CD1c-positive myeloid dendritic cell (primary cell): ENCODE measurements at regions not wholly inside any gene's neighbourhood (a gene's known extent, or its start where the extent isn't known, plus 50 kb on each side); places are given as distances from the start of the nearest gene placed in this dataset.
"Not testable (repeated sequence)": the region's sequence is repeated elsewhere in the genome, so short reads cannot be mapped to it uniquely, and the experiment has no call there.

Experiments
- DNase-seq: peaks from one replicate; pipeline ENCODE4 v3.0.0-alpha.2; 2016; ENCODE audit errors: extremely low spot score

- no peak for DNase-seq
Measured at GRCh38 chr10:64023926-64024470, 502.8 kb downstream of the REEP3 start.

- peak; percentile 72 for DNase-seq
Measured at GRCh38 chr10:64033711-64034110, 512.5 kb downstream of the REEP3 start.

- peak; percentile 21 for DNase-seq
Measured at GRCh38 chr10:64036321-64036930, 515.2 kb downstream of the REEP3 start.

DNA sequence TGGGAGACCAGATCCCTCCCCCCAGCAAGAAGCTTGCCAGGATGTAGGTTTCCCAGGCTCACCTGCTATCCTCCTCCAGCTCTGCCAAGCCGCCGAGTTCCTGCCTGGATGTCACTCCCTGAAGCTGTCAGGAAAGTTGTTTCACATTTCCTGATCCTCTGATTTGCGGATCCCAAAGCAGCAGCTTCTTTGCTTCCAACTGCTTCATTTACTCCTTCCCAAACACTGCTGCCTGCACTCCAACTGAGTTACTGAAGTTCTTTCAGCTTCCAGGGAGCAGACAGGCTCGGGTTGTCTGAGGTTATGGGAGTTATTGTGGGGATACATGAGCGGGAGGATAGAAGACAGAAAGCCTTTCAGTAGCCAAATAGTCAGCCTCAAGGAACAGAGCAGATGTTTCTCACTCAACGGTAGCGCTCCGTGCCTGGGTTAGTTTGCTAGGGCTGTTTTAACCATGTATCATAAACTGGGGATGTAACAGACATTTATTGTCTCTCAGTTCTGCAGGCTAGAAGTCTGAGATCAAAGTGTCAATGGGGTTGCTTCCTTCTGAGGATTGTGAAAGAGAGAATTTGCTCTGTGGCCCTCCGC, 516.0 kb downstream of the REEP3 start:
- no peak for DNase-seq

GRCh38 chr10:64038107-64038506, 516.9 kb downstream of the REEP3 start:
- DNase-seq = no peak

- DNase-seq = no peak
Measured at GRCh38 chr10:64039198-64039597, 518.0 kb downstream of the REEP3 start.

- DNase-seq = peak; percentile 49
Measured at GRCh38 chr10:64040781-64041180, 519.6 kb downstream of the REEP3 start.

- DNase-seq = peak; percentile 90
Measured at GRCh38 chr10:64041185-64041988, 520.2 kb downstream of the REEP3 start.

GRCh38 chr10:64041989-64042490, 520.8 kb downstream of the REEP3 start:
- no peak for DNase-seq

DNA sequence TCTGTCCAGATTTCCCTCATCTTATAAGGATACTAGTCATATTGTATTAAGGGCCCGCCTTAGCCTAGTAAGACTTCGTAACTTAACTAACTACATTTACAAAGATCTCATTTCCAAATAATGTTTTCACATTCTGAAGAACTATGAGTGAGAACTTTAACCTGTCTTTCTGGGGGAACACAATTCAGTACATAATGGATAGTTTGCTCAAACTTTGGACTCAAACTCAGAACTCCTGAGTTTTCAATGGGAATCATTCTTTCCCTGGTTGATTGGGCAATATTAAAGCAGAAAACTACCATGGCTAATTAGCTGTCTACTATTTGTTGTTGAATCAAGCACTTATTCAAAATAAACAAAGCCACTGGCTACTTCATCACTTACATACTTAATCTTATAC, 522.9 kb downstream of the REEP3 start:
- no peak for DNase-seq

DNA sequence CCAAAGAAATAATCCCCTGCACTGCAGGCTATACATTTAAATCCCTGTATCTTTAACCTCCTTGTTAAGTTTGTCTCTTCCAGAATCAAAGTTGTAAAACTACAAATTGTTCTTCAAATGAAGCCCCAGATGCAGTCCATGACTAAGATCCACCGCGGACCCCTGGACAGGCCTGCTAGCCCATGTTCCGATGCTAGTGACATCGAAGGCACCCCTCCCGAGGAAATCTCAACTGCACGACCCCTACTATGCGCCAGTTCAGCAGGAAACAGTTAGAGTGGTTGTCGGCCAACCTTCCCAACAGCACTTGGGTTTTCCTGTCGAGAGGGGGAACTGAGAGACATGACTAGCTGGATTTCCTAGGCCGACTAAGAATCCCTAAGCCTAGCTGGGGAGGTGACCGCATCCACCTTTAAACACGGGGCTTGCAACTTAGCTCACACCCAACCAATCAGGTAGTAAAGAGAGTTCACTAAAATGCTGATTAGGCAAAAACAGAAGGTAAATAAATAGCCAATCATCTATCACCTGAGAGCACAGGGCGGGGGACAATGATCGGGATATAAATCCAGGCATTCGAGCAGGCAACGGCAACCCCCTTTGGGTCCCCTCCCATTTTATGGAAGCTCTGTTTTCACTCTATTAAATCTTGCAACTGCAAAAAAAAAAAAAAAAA, 523.9 kb downstream of the REEP3 start:
- not testable (repeated sequence) for DNase-seq

GRCh38 chr10:64054392-64054791, 533.2 kb downstream of the REEP3 start:
- no peak for DNase-seq

DNA sequence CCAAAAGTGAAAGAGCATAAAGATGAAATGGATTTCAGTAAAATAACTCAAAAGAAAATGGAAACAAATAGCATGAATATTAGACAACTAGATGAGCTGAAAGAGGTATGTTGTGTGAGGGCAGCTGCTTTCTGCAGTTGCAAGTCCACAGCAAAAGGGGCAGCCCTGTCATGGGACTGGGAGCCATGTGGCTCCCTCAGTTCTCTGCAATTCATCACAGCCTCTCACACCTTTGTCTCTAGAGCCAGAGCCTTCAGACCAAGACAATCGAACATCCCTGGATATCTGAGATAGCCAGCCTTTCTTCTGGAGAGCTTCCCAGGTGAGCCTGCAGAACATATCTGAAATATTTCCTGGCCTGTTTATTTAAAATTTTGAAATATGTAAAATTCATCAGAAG, 538.7 kb downstream of the REEP3 start:
- no peak for DNase-seq

DNA sequence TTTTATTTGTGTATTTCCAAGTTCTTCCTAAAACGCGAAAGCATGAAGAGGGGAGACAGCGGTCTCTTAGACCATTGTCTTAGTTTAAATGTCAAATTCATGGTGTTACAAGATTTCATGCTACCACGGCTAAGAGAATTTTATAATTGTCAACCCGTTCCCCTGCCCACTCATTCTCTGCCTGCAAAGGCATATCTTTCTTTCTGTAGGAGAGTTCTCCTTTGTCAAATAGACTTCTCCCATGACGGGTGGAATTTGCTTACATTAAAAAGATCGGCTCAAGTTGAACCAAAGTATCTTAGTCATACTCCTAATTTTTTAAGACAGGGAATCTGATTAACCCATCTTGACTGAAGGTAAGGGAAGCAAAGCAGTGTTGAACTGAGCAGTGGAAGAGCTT, 539.2 kb downstream of the REEP3 start:
- DNase-seq = no peak

DNA sequence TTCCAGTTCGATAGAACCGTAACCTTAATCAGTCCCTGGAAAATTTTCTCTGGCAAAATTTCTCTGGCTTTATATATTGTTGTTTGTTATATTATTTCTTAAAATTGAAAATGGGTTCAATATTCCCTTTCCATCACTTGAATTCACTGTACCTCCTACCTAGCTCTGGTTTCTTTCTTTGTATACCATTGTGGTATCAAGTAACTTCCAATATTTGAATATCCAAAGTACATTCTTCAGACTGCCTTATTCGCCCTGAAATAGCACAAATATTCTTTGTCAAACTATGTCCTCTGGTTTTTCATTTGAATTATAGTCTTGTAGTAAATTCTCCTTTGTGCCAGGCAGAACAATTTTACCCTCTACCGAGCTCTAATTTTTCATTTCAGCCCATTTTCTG, 541.6 kb downstream of the REEP3 start:
- DNase-seq = no peak

GRCh38 chr10:64067009-64067606, 545.9 kb downstream of the REEP3 start:
- no peak for DNase-seq

GRCh38 chr10:64067859-64068258, 546.7 kb downstream of the REEP3 start:
- no peak for DNase-seq

- no peak for DNase-seq
Measured at GRCh38 chr10:64070241-64070640, 549.0 kb downstream of the REEP3 start.

DNA sequence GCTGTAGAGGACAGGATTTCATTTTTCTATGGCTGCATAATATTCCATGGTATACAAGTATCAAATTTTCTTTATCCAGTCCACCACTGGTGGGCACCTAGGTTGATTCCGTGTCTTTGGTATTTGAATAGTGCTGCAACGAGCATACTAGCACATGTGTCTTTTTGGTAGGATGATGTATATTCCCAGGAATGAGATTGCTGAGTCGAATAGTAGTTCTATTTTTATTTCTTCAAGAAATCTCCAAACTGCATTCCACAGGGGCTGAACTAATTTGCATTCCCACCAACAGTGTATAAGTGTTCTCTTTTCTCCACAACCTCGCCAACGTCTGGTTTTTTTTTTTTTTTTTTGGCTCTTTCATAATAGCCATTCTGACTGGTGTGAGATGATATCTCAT, 550.0 kb downstream of the REEP3 start:
- DNase-seq = no peak

DNA sequence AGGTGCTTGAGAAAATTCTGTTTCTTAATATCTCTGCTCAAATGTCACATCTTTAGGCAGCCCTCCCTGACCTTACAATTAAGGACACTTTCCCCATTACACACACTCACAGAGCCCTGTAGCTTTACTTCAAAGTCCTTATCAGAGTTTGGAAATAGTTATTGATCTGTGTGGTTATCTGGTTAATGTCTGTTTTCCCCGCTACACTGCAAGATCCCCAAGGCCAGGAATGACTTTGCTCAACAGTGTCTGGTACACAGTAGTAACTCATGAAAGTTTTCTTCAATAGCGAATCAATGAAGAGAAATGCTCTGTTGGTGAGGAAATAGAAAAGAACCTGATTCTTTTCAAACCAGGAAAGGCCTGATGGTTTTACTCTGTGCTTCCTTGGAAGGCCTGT, 554.4 kb downstream of the REEP3 start:
- DNase-seq = no peak

DNA sequence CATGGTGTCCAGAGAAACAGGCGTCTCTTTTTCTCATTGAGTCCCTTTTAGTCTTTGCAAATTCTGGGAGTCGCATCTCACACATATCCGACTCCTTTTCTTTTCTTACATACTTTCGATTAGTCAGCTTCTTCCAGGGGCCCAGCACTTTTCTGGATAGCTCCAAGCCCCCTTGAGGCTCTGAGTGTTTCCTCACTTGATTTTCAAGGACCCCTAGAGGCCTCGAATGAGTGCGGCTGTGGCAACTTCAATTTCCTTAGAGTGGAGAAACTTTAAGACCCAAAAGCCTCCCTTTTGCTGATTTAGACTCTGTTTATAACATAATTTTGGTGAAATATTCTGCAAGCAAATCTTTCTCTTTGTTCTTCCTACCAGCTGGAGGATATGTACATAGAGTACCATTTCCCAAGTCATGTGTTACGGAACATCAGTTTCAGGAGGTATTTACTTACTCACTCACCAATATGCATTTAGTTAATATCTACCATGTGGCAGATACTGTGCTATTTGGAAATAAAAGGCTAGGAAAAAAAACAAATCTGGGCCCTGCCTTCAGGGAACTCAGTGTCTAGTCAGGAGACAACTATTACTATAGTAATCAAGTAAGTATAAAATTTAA, 555.2 kb downstream of the REEP3 start:
- DNase-seq = no peak
